ENCODE measurements at regions not wholly inside any gene's neighbourhood (a gene's known extent, or its start where the extent isn't known, plus 50 kb on each side); places are given as distances from the start of the nearest gene placed in this dataset.
A peak's percentile ranks its signal among the peaks of the same experiment; 100 is the strongest.

GRCh38 chr13:32838945-32839344, 177.3 kb upstream of the KL start:
- H3K4me3 ChIP-seq (ENCODE audit: low read depth, low read length, poor library complexity, severe bottlenecking): no peak overlapping the region
- no peak for DNase-seq (ENCODE audit: low spot score)
- POLR2A ChIA-PET (ENCODE audit: low non-redundant PET): no interaction called here
- H3K27me3 ChIP-seq (replicated peaks; ENCODE audit: insufficient read depth, low read depth, low read length, poor library complexity): no peaks in the 10 kb centered on the region
- no peaks in the 10 kb centered on the region for H3K36me3 ChIP-seq (ENCODE audit: insufficient read depth, low read length, poor library complexity, severe bottlenecking)
- H3K27ac ChIP-seq (ENCODE audit: low read depth, low read length, poor library complexity, severe bottlenecking): no peak overlapping the region
- no peak for TF ChIP-seq EZH2 (IDR thresholded peaks at IDR 0.05; ENCODE audit: borderline replicate concordance, low read depth, low read length, poor library complexity, severe bottlenecking)
- no peak for TF ChIP-seq CTCF (conservative IDR thresholded peaks at IDR 0.05; ENCODE audit: low read depth, low read length)
- CTCF ChIA-PET: no interaction called here
- BruUV-seq (replicated peaks): no TSS peak
- H3K4me1 ChIP-seq (ENCODE audit: insufficient read depth, low read length, poor library complexity, severe bottlenecking): no peaks in the 10 kb centered on the region
- no peaks in the 10 kb centered on the region for H3K9me3 ChIP-seq (ENCODE audit: low read depth, low read length, poor library complexity, severe bottlenecking)
- intact Hi-C loops (cut with micrococcal nuclease; ENCODE audit: unreplicated experiment): no loop called here

- DNase-seq (ENCODE audit: low spot score): no peak
- H3K36me3 ChIP-seq (ENCODE audit: insufficient read depth, low read length, poor library complexity, severe bottlenecking): no peaks in the 10 kb centered on the region
- no TSS peak for BruUV-seq (replicated peaks)
- H3K4me1 ChIP-seq (ENCODE audit: insufficient read depth, low read length, poor library complexity, severe bottlenecking): no peaks in the 10 kb centered on the region
- ChIA-PET POLR2A (ENCODE audit: low non-redundant PET) (no interaction called here), CTCF (no interaction called here)
- intact Hi-C loops (cut with micrococcal nuclease; ENCODE audit: unreplicated experiment): no loop called here
- no peaks in the 10 kb centered on the region for H3K9me3 ChIP-seq (ENCODE audit: low read depth, low read length, poor library complexity, severe bottlenecking)
- TF ChIP-seq CTCF (conservative IDR thresholded peaks at IDR 0.05; ENCODE audit: low read depth, low read length) (no peak), EZH2 (IDR thresholded peaks at IDR 0.05; ENCODE audit: borderline replicate concordance, low read depth, low read length, poor library complexity, severe bottlenecking) (no peak)
- H3K4me3 ChIP-seq (ENCODE audit: low read depth, low read length, poor library complexity, severe bottlenecking): no peak overlapping the region
- H3K27me3 ChIP-seq (replicated peaks; ENCODE audit: insufficient read depth, low read depth, low read length, poor library complexity): no peaks in the 10 kb centered on the region
- no peak overlapping the region for H3K27ac ChIP-seq (ENCODE audit: low read depth, low read length, poor library complexity, severe bottlenecking)
These were observed 176.1 kb upstream of the KL start for GRCh38 chr13:32840113-32840512.

GRCh38 chr13:32840989-32841713, 175.1 kb upstream of the KL start:
- POLR2A ChIA-PET (ENCODE audit: low non-redundant PET): no interaction called here
- TF ChIP-seq EZH2 (IDR thresholded peaks at IDR 0.05; ENCODE audit: borderline replicate concordance, low read depth, low read length, poor library complexity, severe bottlenecking) (no peak), CTCF (conservative IDR thresholded peaks at IDR 0.05; ENCODE audit: low read depth, low read length) (no peak)
- intact Hi-C loops (cut with micrococcal nuclease; ENCODE audit: unreplicated experiment): no loop called here
- no peaks in the 10 kb centered on the region for H3K9me3 ChIP-seq (ENCODE audit: low read depth, low read length, poor library complexity, severe bottlenecking)
- peak; percentile 11 for DNase-seq (ENCODE audit: low spot score)
- no TSS peak for BruUV-seq (replicated peaks)
- H3K27me3 ChIP-seq (replicated peaks; ENCODE audit: insufficient read depth, low read depth, low read length, poor library complexity): no peaks in the 10 kb centered on the region
- H3K27ac ChIP-seq (ENCODE audit: low read depth, low read length, poor library complexity, severe bottlenecking): no peak overlapping the region
- no peak overlapping the region for H3K4me3 ChIP-seq (ENCODE audit: low read depth, low read length, poor library complexity, severe bottlenecking)
- H3K4me1 ChIP-seq (ENCODE audit: insufficient read depth, low read length, poor library complexity, severe bottlenecking): no peaks in the 10 kb centered on the region
- H3K36me3 ChIP-seq (ENCODE audit: insufficient read depth, low read length, poor library complexity, severe bottlenecking): no peaks in the 10 kb centered on the region
- CTCF ChIA-PET: no interaction called here
